Activated CD8-positive, alpha-beta T cell treated with anti-CD3 and anti-CD28 coated beads for 36 hours (primary cell): ENCODE measurements at regions not wholly inside any gene's neighbourhood (a gene's known extent, or its start where the extent isn't known, plus 50 kb on each side); places are given as distances from the start of the nearest gene placed in this dataset.
"Not testable (repeated sequence)": the region's sequence is repeated elsewhere in the genome, so short reads cannot be mapped to it uniquely, and the experiment has no call there.

Source experiments
- ATAC-seq: fragments of 200-7000 bp; cut with Tn5 transposase; one replicate; pipeline ENCODE4 v1.10.0; 2021; ENCODE audit warnings: mild to moderate bottlenecking, moderate library complexity
- CTCF ChIA-PET: fragments of 350-600 bp; sonication (Branson Sonifier 250); formaldehyde crosslinking; loops from one replicate; lab custom pipeline; 2021; ENCODE audit warnings: antibody characterized with exemption; lab: Charles Lee
- POLR2A ChIA-PET: fragments of 350-600 bp; sonication (Branson Sonifier 250); formaldehyde crosslinking; loops from one replicate; lab custom pipeline; 2021; ENCODE audit warnings: antibody characterized with exemption; lab: Charles Lee
- DNase-seq: peaks from one replicate; pipeline ENCODE4 v3.0.0-alpha.2; 2020
- H3K27ac Mint-ChIP-seq: one replicate; pipeline ENCODE4 v1.8.0; 2021; ENCODE audit warnings: mild to moderate bottlenecking, mixed read lengths
- H3K27me3 Mint-ChIP-seq: one replicate; pipeline ENCODE4 v1.8.0; 2021; ENCODE audit warnings: mixed read lengths
- H3K36me3 Mint-ChIP-seq: one replicate; pipeline ENCODE4 v1.8.0; 2021; ENCODE audit warnings: low read depth, mixed read lengths
- H3K4me1 Mint-ChIP-seq: one replicate; pipeline ENCODE4 v1.8.0; 2021; ENCODE audit warnings: low read depth, mixed read lengths
- H3K4me3 Mint-ChIP-seq: one replicate; pipeline ENCODE4 v1.8.0; 2021; ENCODE audit warnings: mild to moderate bottlenecking, moderate library complexity, mixed read lengths
- H3K9me3 Mint-ChIP-seq: one replicate; pipeline ENCODE4 v1.8.0; 2021; ENCODE audit warnings: mixed read lengths
- intact Hi-C: fragments of 100-400 bp; cut with micrococcal nuclease; formaldehyde crosslinking; loops from one replicate; pipeline ENCODE4 v1.10.0; 2022
- TF ChIP-seq, protein P1 (sequence below): fragments of 200-600 bp; IDR thresholded peaks from one replicate; pipeline ENCODE4 v1.8.0; 2022; ENCODE audit warnings: antibody characterized with exemption, mild to moderate bottlenecking

GRCh38 chr3:194959217-194959616, 273.5 kb downstream of the FAM43A start:
- CTCF ChIA-PET = no interaction called here

DNA sequence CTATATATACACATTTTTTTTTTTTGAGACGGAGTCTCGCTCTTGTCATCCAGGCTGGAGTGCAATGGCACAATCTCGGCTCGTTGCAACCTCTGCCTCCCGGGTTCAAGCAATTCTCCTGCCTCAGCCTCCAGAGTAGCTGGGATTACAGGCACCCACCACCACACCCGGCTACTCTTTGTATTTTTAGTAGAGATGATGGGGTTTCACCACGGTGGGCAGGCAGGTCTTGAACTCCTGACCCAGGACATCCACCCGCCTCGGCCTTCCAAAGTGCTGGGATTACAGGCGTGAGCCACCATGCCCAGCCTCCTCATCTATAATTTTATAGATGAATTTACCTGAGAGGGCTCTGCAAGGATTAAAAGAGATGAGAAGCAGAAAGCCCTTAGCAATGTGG, 274.0 kb downstream of the FAM43A start:
- H3K27me3 Mint-ChIP-seq, H3K27ac Mint-ChIP-seq, DNase-seq, H3K4me1 Mint-ChIP-seq, ATAC-seq, H3K4me3 Mint-ChIP-seq, intact Hi-C loops, CTCF ChIA-PET, H3K36me3 Mint-ChIP-seq, H3K9me3 Mint-ChIP-seq: not testable (repeated sequence)
- POLR2A ChIA-PET = interaction anchor here (1.3 kb wide), 1 partner anchor 61 kb away, joined by 3 read pairs; no protein-coding TSS in a partner anchor

More at GRCh38 chr3:194959217-194959616, 273.5 kb downstream of the FAM43A start:
- DNase-seq = no peak
- Mint-ChIP-seq H3K27ac (no peak overlapping the region), H3K27me3 (no peaks in the 10 kb centered on the region), H3K9me3 (no peaks in the 10 kb centered on the region), H3K36me3 (no peaks in the 10 kb centered on the region), H3K4me3 (no peak overlapping the region), H3K4me1 (no peaks in the 10 kb centered on the region)
- intact Hi-C loops = no loop called here
- ATAC-seq = no peak
- POLR2A ChIA-PET = interaction anchor here (1.1 kb wide), 1 partner anchor 11 kb away, joined by 3 read pairs; no protein-coding TSS in a partner anchor
- TF ChIP-seq, protein P1, sequence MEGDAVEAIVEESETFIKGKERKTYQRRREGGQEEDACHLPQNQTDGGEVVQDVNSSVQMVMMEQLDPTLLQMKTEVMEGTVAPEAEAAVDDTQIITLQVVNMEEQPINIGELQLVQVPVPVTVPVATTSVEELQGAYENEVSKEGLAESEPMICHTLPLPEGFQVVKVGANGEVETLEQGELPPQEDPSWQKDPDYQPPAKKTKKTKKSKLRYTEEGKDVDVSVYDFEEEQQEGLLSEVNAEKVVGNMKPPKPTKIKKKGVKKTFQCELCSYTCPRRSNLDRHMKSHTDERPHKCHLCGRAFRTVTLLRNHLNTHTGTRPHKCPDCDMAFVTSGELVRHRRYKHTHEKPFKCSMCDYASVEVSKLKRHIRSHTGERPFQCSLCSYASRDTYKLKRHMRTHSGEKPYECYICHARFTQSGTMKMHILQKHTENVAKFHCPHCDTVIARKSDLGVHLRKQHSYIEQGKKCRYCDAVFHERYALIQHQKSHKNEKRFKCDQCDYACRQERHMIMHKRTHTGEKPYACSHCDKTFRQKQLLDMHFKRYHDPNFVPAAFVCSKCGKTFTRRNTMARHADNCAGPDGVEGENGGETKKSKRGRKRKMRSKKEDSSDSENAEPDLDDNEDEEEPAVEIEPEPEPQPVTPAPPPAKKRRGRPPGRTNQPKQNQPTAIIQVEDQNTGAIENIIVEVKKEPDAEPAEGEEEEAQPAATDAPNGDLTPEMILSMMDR = no peak

GRCh38 chr3:194960446-194961032, 274.9 kb downstream of the FAM43A start:
- no peaks in the 10 kb centered on the region for H3K27me3 Mint-ChIP-seq
- H3K36me3 Mint-ChIP-seq = no peaks in the 10 kb centered on the region
- ChIA-PET POLR2A (interaction anchor here (0.7 to 1.3 kb wide), 2 partner anchors 44 to 60 kb away, joined by 3 read pairs; no protein-coding TSS in a partner anchor), CTCF (no interaction called here)
- no peaks in the 10 kb centered on the region for H3K9me3 Mint-ChIP-seq
- intact Hi-C loops = no loop called here
- ATAC-seq (no peak), DNase-seq (no peak)
- H3K27ac Mint-ChIP-seq = no peak overlapping the region
- TF ChIP-seq, protein P1 = no peak
- H3K4me1 Mint-ChIP-seq = no peaks in the 10 kb centered on the region
- H3K4me3 Mint-ChIP-seq = no peak overlapping the region

- CTCF ChIA-PET = no interaction called here
- no peak for DNase-seq
- Mint-ChIP-seq H3K9me3 (no peaks in the 10 kb centered on the region), H3K27me3 (no peaks in the 10 kb centered on the region), H3K36me3 (no peaks in the 10 kb centered on the region), H3K27ac (no peak overlapping the region), H3K4me3 (no peak overlapping the region), H3K4me1 (no peaks in the 10 kb centered on the region)
- POLR2A ChIA-PET = interaction anchor here (0.7 kb wide), 1 partner anchor 44 kb away, joined by 3 read pairs; no protein-coding TSS in a partner anchor
- no peak for ATAC-seq
- intact Hi-C loops = no loop called here
- TF ChIP-seq, protein P1 = no peak
Measured at GRCh38 chr3:194961149-194961548, 275.5 kb downstream of the FAM43A start.

- H3K36me3 Mint-ChIP-seq = no peaks in the 10 kb centered on the region
- no peak overlapping the region for H3K27ac Mint-ChIP-seq
- no peak overlapping the region for H3K4me3 Mint-ChIP-seq
- CTCF ChIA-PET = no interaction called here
- H3K9me3 Mint-ChIP-seq = no peaks in the 10 kb centered on the region
- TF ChIP-seq, protein P1 = no peak
- no peak for ATAC-seq
- POLR2A ChIA-PET = interaction anchor here (0.7 kb wide), 1 partner anchor 45 kb away, joined by 3 read pairs; no protein-coding TSS in a partner anchor
- H3K4me1 Mint-ChIP-seq = no peaks in the 10 kb centered on the region
- intact Hi-C loops = no loop called here
- H3K27me3 Mint-ChIP-seq = no peaks in the 10 kb centered on the region
- no peak for DNase-seq
Measured at GRCh38 chr3:194961571-194961970, 275.9 kb downstream of the FAM43A start.
